Heart left ventricle (tissue), 13 donors: ENCODE measurements at regions not wholly inside any gene's neighbourhood (a gene's known extent, or its start where the extent isn't known, plus 50 kb on each side); places are given as distances from the start of the nearest gene placed in this dataset.

Experiments used
- POLR2A ChIP-seq, 2 donors: fragments of 450-650 bp; IDR thresholded peaks; one replicate each; pipeline ENCODE4 v1.6.1; 2017; ENCODE audit warnings: antibody characterized with exemption in 2 of 2, mild to moderate bottlenecking in 2 of 2, moderate library complexity in 2 of 2
- TF ChIP-seq, protein P1 (sequence below), 12 donors: fragments of 200-600 bp; sonication (generic) in 4 of 12; IDR thresholded peaks; one replicate each; pipeline versions ENCODE4 v1.5.0 to v1.8.0; 2018 to 2022; ENCODE audit warnings: antibody characterized with exemption in 12 of 12, mild to moderate bottlenecking in 5 of 12
- donor health status: ischemic (EF 13 %, LVEDD 7.1; RV severe dilation, severe dysfunction).
- donor health status: DM: no; HTN: yes; CAD: no.
- donor health status: DM: no; HTN: no; CAD: no.
- donor health status: ischemic (EF 25% LVEDD 6.9; RV normal size, moderate dysfunction).
- donor health status: ischemic (EF 25% LVEDD 5.7; RV mildly dilated, moderate dysfunction).
- donor health status: ischemic (EF 35%, LVEDD 5.7; RV mildly dilated, moderate dysfunction).
- donor health status: nonischemic (EF 11% LVEDD 7.7; RV severe dilation, severe dysfunction).
- donor health status: DM: yes; HTN: yes; CAD: no.
- donor health status: PGD.
- donor health status: ischemic (EF 29% LVEDD 5.4; RV normal size, mild dysfunction).
- donor health status: nonischemic (EF 23%, LVEDD 6.1; RV moderate dilation, normal function).

DNA sequence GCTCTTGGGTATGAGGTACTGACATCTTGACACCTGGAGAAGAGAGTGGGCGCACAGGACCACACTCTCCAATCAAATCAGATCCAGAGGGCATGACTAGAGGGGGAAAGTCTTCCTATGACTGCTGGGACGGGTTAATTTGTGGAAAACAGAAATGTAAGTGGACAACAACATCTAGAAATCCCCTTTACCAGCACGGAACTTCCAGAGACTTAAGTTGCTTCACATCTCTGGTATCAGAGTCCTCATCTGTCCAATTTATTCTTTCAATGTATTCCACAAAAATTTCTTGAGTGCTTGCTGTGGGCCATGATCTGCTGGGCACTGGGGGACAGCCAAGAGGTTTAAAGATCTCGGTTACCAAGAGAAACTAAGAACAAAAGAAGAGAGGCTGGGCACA is 159.2 kb downstream of the COPRS start:
- TF ChIP-seq, protein P1, sequence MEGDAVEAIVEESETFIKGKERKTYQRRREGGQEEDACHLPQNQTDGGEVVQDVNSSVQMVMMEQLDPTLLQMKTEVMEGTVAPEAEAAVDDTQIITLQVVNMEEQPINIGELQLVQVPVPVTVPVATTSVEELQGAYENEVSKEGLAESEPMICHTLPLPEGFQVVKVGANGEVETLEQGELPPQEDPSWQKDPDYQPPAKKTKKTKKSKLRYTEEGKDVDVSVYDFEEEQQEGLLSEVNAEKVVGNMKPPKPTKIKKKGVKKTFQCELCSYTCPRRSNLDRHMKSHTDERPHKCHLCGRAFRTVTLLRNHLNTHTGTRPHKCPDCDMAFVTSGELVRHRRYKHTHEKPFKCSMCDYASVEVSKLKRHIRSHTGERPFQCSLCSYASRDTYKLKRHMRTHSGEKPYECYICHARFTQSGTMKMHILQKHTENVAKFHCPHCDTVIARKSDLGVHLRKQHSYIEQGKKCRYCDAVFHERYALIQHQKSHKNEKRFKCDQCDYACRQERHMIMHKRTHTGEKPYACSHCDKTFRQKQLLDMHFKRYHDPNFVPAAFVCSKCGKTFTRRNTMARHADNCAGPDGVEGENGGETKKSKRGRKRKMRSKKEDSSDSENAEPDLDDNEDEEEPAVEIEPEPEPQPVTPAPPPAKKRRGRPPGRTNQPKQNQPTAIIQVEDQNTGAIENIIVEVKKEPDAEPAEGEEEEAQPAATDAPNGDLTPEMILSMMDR (IDR thresholded peaks at IDR 0.05): no peak
- no peak for TF ChIP-seq POLR2A (IDR thresholded peaks at IDR 0.05)
